GM21423 (cell line): ENCODE measurements at regions not wholly inside any gene's neighbourhood (a gene's known extent, or its start where the extent isn't known, plus 50 kb on each side); places are given as distances from the start of the nearest gene placed in this dataset.

Experiments
- ATAC-seq: cut with Tn5 transposase; IDR thresholded peaks from one replicate; pipeline ENCODE4 v1.9.1; 2021; ENCODE audit warnings: mild to moderate bottlenecking, moderate library complexity; ENCODE audit not compliant: unreplicated experiment

DNA sequence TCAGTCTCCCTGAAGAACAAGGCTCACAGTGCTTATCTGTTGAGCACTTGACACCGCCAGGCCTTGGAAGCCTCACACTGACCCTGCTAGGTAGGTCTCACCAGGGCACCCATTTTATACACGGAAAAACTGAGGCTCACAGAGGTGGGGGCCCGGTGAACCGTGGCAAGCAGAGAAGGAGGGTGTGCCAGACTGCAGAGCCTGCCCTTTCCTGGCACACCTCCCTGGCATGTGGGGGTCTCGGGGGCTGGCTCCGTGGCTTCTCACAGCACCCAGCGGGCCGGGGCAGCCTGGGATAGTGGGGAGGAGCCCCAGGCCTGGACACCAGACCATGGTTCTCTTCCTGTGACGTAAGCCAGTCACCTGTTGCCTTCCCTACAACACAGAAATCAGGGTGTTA is 53.7 kb upstream of the IER5L start:
- ATAC-seq: no peak

DNA sequence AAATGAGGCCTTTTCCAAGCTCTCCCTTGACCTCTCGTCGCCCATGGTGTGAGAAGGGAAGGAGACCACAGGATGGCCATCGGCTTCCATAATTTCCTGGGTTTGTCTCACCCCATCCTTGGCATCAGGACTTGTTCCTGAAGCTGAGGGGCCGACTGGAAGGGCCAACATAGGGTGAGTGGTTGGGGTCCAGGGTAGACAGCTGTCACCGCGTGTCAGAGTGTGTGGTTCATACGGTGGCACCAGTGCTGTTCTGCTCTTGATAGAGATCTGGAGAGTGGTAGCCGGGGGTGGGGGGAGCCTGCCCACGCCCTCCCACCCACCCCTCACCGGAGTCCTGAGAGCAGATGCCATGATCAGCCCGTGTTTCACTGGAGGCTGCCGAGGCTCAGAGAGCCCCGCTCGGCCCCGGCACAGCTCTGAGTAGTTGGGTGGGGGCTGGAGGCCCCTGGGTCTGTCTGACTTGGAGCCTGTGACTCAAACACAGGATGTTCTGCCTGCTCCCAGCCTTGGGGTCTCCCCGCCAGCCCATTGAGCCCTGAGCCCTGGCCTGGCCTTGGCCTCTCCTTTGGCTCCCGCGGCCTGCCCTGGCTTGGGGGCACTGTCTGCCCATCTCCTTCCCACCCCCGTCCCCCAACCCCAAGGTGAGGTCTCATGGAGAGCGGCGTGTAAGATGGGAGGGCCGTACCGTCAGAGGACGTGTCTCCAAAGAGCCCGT is 53.1 kb upstream of the IER5L start:
- ATAC-seq: no peak

GRCh38 chr9:129230302-129230701 is 52.2 kb upstream of the IER5L start:
- no peak for ATAC-seq
